ENCODE measurements at regions not wholly inside any gene's neighbourhood (a gene's known extent, or its start where the extent isn't known, plus 50 kb on each side); places are given as distances from the start of the nearest gene placed in this dataset.

DNA sequence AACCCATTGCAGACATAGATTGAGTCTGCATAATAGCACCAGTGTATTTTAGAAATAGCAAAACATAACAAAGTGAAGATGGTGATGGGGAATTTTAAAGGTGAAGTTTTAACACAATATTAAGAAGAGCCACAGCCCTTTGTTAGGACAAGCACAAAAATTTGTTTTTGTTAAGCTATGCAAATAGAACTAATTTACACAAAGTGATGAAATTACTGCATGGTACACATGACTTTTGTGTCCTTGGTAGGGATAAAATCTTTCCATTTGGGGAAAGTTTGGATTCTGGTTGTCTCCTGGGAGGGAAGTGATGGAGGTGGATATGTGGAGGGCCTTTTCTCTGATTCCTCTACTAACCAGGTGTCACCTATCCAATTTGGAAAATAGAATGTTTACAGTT lies 50.4 kb upstream of the MTNR1B start:
- Histone ChIP-seq H3K27ac (no peak overlapping the region), H3K9me3 (no peaks in the 10 kb centered on the region), H3K27me3 (no peaks in the 10 kb centered on the region), H3K36me3 (no peaks in the 10 kb centered on the region), H3K4me1 (no peaks in the 10 kb centered on the region), H3K4me3 (no peak overlapping the region)
- intact Hi-C loops (cut with DNase I), result no loop called here
- DNase-seq, result no peak
- TF ChIP-seq POLR2A (IDR thresholded peaks at IDR 0.05), result no peak
- TF ChIP-seq, protein P1, sequence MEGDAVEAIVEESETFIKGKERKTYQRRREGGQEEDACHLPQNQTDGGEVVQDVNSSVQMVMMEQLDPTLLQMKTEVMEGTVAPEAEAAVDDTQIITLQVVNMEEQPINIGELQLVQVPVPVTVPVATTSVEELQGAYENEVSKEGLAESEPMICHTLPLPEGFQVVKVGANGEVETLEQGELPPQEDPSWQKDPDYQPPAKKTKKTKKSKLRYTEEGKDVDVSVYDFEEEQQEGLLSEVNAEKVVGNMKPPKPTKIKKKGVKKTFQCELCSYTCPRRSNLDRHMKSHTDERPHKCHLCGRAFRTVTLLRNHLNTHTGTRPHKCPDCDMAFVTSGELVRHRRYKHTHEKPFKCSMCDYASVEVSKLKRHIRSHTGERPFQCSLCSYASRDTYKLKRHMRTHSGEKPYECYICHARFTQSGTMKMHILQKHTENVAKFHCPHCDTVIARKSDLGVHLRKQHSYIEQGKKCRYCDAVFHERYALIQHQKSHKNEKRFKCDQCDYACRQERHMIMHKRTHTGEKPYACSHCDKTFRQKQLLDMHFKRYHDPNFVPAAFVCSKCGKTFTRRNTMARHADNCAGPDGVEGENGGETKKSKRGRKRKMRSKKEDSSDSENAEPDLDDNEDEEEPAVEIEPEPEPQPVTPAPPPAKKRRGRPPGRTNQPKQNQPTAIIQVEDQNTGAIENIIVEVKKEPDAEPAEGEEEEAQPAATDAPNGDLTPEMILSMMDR (IDR thresholded peaks at IDR 0.05), result no peak

Measured in esophagus squamous epithelium (tissue), 5 donors.